ENCODE measurements at regions not wholly inside any gene's neighbourhood (a gene's known extent, or its start where the extent isn't known, plus 50 kb on each side); places are given as distances from the start of the nearest gene placed in this dataset.

GRCh38 chr15:47273864-47274263, 443.4 kb upstream of the SEMA6D start:
- DNase-seq = no peak
- Histone ChIP-seq H3K27ac (ENCODE audit: low read length) (no peak overlapping the region), H3K36me3 (ENCODE audit: control insufficient read depth, insufficient read depth, low read length) (no peaks in the 10 kb centered on the region), H3K9me3 (replicated peaks; ENCODE audit: control insufficient read depth, low read depth, low read length) (peaks cover 9% of the 10 kb centered on the region), H3K4me3 (ENCODE audit: low read length) (no peak overlapping the region), H3K27me3 (ENCODE audit: control insufficient read depth, insufficient read depth, low read length) (no peaks in the 10 kb centered on the region), H3K4me1 (ENCODE audit: control insufficient read depth, insufficient read depth, low read length) (no peaks in the 10 kb centered on the region)
- WGBS (ENCODE audit: insufficient coverage) = no CpG with 5 or more reads among the region's 3 CpGs

- 40% methylated on average over 1 of the region's 8 CpGs for whole genome bisulfite sequencing (ENCODE audit: insufficient coverage)
- no peaks in the 10 kb centered on the region for H3K9me3 ChIP-seq (replicated peaks; ENCODE audit: control insufficient read depth, low read depth, low read length)
- H3K4me1 ChIP-seq (ENCODE audit: control insufficient read depth, insufficient read depth, low read length) = no peaks in the 10 kb centered on the region
- H3K27me3 ChIP-seq (ENCODE audit: control insufficient read depth, insufficient read depth, low read length) = no peaks in the 10 kb centered on the region
- DNase-seq = no peak
- H3K27ac ChIP-seq (ENCODE audit: low read length) = no peak overlapping the region
- no peak overlapping the region for H3K4me3 ChIP-seq (ENCODE audit: low read length)
- no peaks in the 10 kb centered on the region for H3K36me3 ChIP-seq (ENCODE audit: control insufficient read depth, insufficient read depth, low read length)
Measured at GRCh38 chr15:47283246-47283645, 434.1 kb upstream of the SEMA6D start.

DNA sequence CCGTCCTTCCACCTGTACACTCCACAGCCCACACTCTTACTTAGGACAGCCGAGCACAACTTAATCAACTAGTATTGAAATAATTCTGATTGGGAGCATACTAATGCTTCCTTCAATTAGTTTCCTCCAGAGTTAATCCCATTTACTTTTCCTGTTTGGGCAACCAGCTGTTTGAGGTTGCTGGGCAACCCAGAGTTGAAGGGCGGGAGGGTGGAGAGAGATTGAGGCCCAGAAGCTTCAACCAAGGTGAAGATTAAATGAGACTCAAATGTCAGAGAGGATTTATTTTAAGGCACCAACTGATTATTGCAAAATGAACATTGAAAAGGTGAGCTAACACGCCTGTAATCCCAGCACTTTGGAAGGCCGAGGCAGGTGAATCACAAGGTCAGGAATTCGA, 428.5 kb upstream of the SEMA6D start:
- Histone ChIP-seq H3K27ac (ENCODE audit: low read length) (no peak overlapping the region), H3K9me3 (replicated peaks; ENCODE audit: control insufficient read depth, low read depth, low read length) (no peaks in the 10 kb centered on the region), H3K27me3 (ENCODE audit: control insufficient read depth, insufficient read depth, low read length) (no peaks in the 10 kb centered on the region), H3K4me1 (ENCODE audit: control insufficient read depth, insufficient read depth, low read length) (peaks cover 5% of the 10 kb centered on the region), H3K36me3 (ENCODE audit: control insufficient read depth, insufficient read depth, low read length) (no peaks in the 10 kb centered on the region), H3K4me3 (ENCODE audit: low read length) (no peak overlapping the region)
- DNase-seq = no peak
- WGBS (ENCODE audit: insufficient coverage) = 90% methylated on average over 4 of the region's 6 CpGs

GRCh38 chr15:47289656-47290055, 427.6 kb upstream of the SEMA6D start:
- DNase-seq = no peak
- 40% methylated on average over 1 of the region's 2 CpGs for WGBS (ENCODE audit: insufficient coverage)
- H3K4me3 ChIP-seq (ENCODE audit: low read length) = no peak overlapping the region
- no peaks in the 10 kb centered on the region for H3K27me3 ChIP-seq (ENCODE audit: control insufficient read depth, insufficient read depth, low read length)
- no peaks in the 10 kb centered on the region for H3K36me3 ChIP-seq (ENCODE audit: control insufficient read depth, insufficient read depth, low read length)
- no peak overlapping the region for H3K27ac ChIP-seq (ENCODE audit: low read length)
- no peaks in the 10 kb centered on the region for H3K9me3 ChIP-seq (replicated peaks; ENCODE audit: control insufficient read depth, low read depth, low read length)
- H3K4me1 ChIP-seq (ENCODE audit: control insufficient read depth, insufficient read depth, low read length) = peaks cover 5% of the 10 kb centered on the region

GRCh38 chr15:47291767-47292166, 425.5 kb upstream of the SEMA6D start:
- Histone ChIP-seq H3K9me3 (replicated peaks; ENCODE audit: control insufficient read depth, low read depth, low read length) (no peaks in the 10 kb centered on the region), H3K27ac (ENCODE audit: low read length) (no peak overlapping the region), H3K4me1 (ENCODE audit: control insufficient read depth, insufficient read depth, low read length) (peaks cover 5% of the 10 kb centered on the region), H3K4me3 (ENCODE audit: low read length) (no peak overlapping the region), H3K27me3 (ENCODE audit: control insufficient read depth, insufficient read depth, low read length) (no peaks in the 10 kb centered on the region), H3K36me3 (ENCODE audit: control insufficient read depth, insufficient read depth, low read length) (no peaks in the 10 kb centered on the region)
- WGBS (ENCODE audit: insufficient coverage) = no CpG with 5 or more reads among the region's 2 CpGs
- DNase-seq = no peak

DNA sequence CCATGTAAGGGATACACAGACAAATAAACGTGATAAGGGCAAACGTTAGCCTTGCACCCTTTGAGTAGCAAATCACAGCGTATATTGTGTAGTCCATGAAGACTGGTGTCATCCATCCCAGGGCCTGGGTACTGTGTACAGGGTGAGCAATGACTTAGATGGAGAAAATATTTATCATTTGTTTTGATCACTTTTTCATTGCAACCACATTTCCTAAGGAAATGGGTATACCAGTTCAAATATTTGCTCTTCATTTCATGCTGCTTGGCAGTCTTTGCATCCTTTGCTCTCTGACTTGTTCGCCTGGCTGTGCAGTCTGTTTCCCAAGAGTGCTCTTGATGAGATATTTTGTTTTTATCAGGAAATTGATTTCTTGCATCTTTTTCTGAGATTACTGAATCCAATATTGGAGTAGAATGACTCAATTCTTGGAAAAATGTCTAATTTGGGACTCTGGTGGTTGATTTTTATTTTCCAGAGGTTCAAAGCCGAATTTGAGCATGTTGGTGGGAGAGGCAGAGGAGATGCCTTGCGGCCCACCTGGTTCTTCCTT, 424.6 kb upstream of the SEMA6D start:
- Histone ChIP-seq H3K27me3 (ENCODE audit: control insufficient read depth, insufficient read depth, low read length) (no peaks in the 10 kb centered on the region), H3K4me1 (ENCODE audit: control insufficient read depth, insufficient read depth, low read length) (peaks cover 5% of the 10 kb centered on the region), H3K27ac (ENCODE audit: low read length) (peak overlapping the region; percentile 71), H3K36me3 (ENCODE audit: control insufficient read depth, insufficient read depth, low read length) (no peaks in the 10 kb centered on the region), H3K4me3 (ENCODE audit: low read length) (no peak overlapping the region), H3K9me3 (replicated peaks; ENCODE audit: control insufficient read depth, low read depth, low read length) (no peaks in the 10 kb centered on the region)
- peak; percentile 50 for DNase-seq
- 53% methylated on average over 2 of the region's 6 CpGs for WGBS (ENCODE audit: insufficient coverage)

- Histone ChIP-seq H3K36me3 (ENCODE audit: control insufficient read depth, insufficient read depth, low read length) (no peaks in the 10 kb centered on the region), H3K4me3 (ENCODE audit: low read length) (no peak overlapping the region), H3K4me1 (ENCODE audit: control insufficient read depth, insufficient read depth, low read length) (peaks cover 5% of the 10 kb centered on the region), H3K27me3 (ENCODE audit: control insufficient read depth, insufficient read depth, low read length) (no peaks in the 10 kb centered on the region), H3K9me3 (replicated peaks; ENCODE audit: control insufficient read depth, low read depth, low read length) (no peaks in the 10 kb centered on the region), H3K27ac (ENCODE audit: low read length) (peak overlapping the region; percentile 71)
- no CpG with 5 or more reads among the region's 6 CpGs for WGBS (ENCODE audit: insufficient coverage)
- peak; percentile 98 for DNase-seq
Measured at GRCh38 chr15:47293466-47294162, 423.7 kb upstream of the SEMA6D start.

DNA sequence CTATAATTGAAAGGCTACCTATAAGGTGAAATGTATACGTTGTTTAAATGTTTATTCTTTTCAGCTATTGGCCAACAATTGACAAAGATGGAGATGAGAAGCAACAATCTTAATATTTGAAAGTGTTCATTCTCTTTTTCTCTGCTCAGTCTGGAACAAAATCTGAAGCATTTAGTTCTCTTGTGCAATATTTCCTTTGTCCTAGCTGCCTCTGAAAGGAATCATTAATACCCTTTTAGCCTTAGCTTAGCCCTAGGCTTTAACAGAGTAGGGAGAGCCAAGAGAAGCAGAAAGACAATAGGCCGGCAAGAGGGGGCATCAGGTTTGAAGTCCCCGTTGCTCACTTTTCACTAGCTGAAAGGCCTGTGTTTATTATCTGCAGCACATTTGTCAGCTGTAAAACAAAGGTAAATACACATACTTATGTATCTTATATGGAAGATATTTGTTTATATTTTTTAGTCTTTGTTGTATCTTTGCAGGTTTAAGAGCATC, 422.5 kb upstream of the SEMA6D start:
- Histone ChIP-seq H3K4me3 (ENCODE audit: low read length) (no peak overlapping the region), H3K36me3 (ENCODE audit: control insufficient read depth, insufficient read depth, low read length) (no peaks in the 10 kb centered on the region), H3K4me1 (ENCODE audit: control insufficient read depth, insufficient read depth, low read length) (peaks cover 5% of the 10 kb centered on the region), H3K27ac (ENCODE audit: low read length) (no peak overlapping the region), H3K9me3 (replicated peaks; ENCODE audit: control insufficient read depth, low read depth, low read length) (no peaks in the 10 kb centered on the region), H3K27me3 (ENCODE audit: control insufficient read depth, insufficient read depth, low read length) (no peaks in the 10 kb centered on the region)
- no CpG with 5 or more reads among the region's 3 CpGs for WGBS (ENCODE audit: insufficient coverage)
- DNase-seq = no peak

- DNase-seq = peak; percentile 79
- peaks cover 16% of the 10 kb centered on the region for H3K4me1 ChIP-seq (ENCODE audit: control insufficient read depth, insufficient read depth, low read length)
Measured at GRCh38 chr15:47296881-47297280, 420.4 kb upstream of the SEMA6D start.

DNA sequence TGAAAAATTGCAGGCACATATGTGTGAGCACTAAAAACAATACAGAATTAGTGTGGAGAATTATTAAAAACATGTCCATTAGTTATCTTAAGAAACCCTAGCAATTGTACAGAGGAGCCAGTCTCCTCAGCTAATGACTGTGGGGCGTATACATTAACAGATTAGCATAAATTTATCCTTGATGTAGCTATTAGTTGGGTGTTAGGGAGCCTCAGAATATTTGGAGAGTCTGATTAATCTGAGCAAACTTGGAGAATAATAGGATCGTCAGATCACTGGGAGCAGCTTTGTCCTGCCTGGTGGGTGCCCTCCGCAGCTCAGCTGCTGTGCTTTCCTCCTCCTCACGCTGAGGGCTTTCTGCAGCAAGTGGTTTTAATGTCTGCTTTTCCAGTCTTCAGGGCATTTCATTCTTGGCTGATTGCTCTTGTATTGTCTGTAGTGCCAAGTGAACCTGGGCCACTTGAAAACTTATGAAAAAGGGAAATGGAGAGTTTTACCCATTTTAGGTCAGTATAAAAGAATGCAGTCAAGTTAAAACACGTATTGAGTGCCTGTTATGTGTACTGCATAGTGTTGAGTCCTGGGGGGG, 417.4 kb upstream of the SEMA6D start:
- H3K27me3 ChIP-seq (ENCODE audit: control insufficient read depth, insufficient read depth, low read length) = no peaks in the 10 kb centered on the region
- peaks cover 11% of the 10 kb centered on the region for H3K4me1 ChIP-seq (ENCODE audit: control insufficient read depth, insufficient read depth, low read length)
- H3K27ac ChIP-seq (ENCODE audit: low read length) = no peak overlapping the region
- H3K36me3 ChIP-seq (ENCODE audit: control insufficient read depth, insufficient read depth, low read length) = no peaks in the 10 kb centered on the region
- H3K4me3 ChIP-seq (ENCODE audit: low read length) = no peak overlapping the region
- 50% methylated on average over 2 of the region's 5 CpGs for WGBS (ENCODE audit: insufficient coverage)
- no peaks in the 10 kb centered on the region for H3K9me3 ChIP-seq (replicated peaks; ENCODE audit: control insufficient read depth, low read depth, low read length)
- DNase-seq = peak; percentile 60

More at GRCh38 chr15:47296881-47297280, 420.4 kb upstream of the SEMA6D start:
- Histone ChIP-seq H3K27ac (ENCODE audit: low read length) (peak overlapping the region; percentile 30), H3K9me3 (replicated peaks; ENCODE audit: control insufficient read depth, low read depth, low read length) (no peaks in the 10 kb centered on the region), H3K27me3 (ENCODE audit: control insufficient read depth, insufficient read depth, low read length) (no peaks in the 10 kb centered on the region), H3K4me3 (ENCODE audit: low read length) (no peak overlapping the region), H3K36me3 (ENCODE audit: control insufficient read depth, insufficient read depth, low read length) (no peaks in the 10 kb centered on the region)
- WGBS (ENCODE audit: insufficient coverage) = no CpG with 5 or more reads among the region's 4 CpGs

Measured in muscle of leg (tissue), 3 donors.